ENCODE measurements at regions not wholly inside any gene's neighbourhood (a gene's known extent, or its start where the extent isn't known, plus 50 kb on each side); places are given as distances from the start of the nearest gene placed in this dataset.

GRCh38 chr2:41141146-41141791 is 689.4 kb upstream of the SLC8A1 start:
- TF ChIP-seq CTCF (IDR thresholded peaks at IDR 0.05) (no peak), EZH2phosphoT487 (IDR thresholded peaks at IDR 0.05) (no peak), EZH2 (IDR thresholded peaks at IDR 0.05) (no peak)
- Histone ChIP-seq H2AFZ (replicated peaks) (no peak overlapping the region), H3K36me3 (no peaks in the 10 kb centered on the region), H3K4me2 (no peak overlapping the region), H3K9me3 (ENCODE audit: low read depth) (no peaks in the 10 kb centered on the region), H3K4me1 (no peaks in the 10 kb centered on the region), H3K27me3 (no peaks in the 10 kb centered on the region), H3F3A (ENCODE audit: low read depth) (no peaks in the 10 kb centered on the region), H3K27ac (no peak overlapping the region), H3K79me2 (ENCODE audit: low read depth) (no peaks in the 10 kb centered on the region), H3K4me3 (no peak overlapping the region), H4K20me1 (ENCODE audit: low read depth) (no peaks in the 10 kb centered on the region), H3K9ac (no peak overlapping the region)
- no peak for DNase-seq (ENCODE audit: low spot score)
- H3K36me3 Mint-ChIP-seq, result no peaks in the 10 kb centered on the region
- no peaks in the 10 kb centered on the region for H3K27me3 Mint-ChIP-seq (ENCODE audit: insufficient read depth, low read depth)
- H3K27ac Mint-ChIP-seq, result no peak overlapping the region
- H3K4me3 Mint-ChIP-seq, result no peak overlapping the region
- H3K9me3 Mint-ChIP-seq, result no peaks in the 10 kb centered on the region
- peaks cover 6% of the 10 kb centered on the region for H3K4me1 Mint-ChIP-seq

DNA sequence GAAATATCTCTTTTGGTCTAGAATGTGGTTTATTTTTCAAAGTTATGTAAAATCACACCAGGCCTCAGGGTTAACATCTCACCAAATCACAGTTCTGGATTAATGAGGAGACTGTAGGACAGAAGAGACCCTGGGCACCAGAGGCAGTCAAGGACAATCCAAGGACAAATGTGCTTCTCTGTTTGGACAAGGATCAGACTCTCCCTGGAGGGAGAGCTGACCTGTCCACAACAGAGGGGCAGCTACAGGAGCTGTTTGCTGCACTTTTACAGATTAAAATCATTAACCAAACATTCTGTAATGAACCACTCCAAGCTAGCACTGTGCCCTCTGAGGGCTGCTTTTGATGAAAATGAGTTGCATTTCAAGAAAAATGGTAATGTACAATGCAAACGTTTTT is 690.6 kb upstream of the SLC8A1 start:
- Mint-ChIP-seq H3K9me3 (no peaks in the 10 kb centered on the region), H3K27ac (no peak overlapping the region), H3K4me1 (peaks cover 6% of the 10 kb centered on the region), H3K36me3 (no peaks in the 10 kb centered on the region), H3K27me3 (ENCODE audit: insufficient read depth, low read depth) (no peaks in the 10 kb centered on the region), H3K4me3 (no peak overlapping the region)
- no peaks in the 10 kb centered on the region for H3K4me1 ChIP-seq
- no peak overlapping the region for H3K4me3 ChIP-seq
- no peak overlapping the region for H3K4me2 ChIP-seq
- H3K27ac ChIP-seq, result no peak overlapping the region
- H3K79me2 ChIP-seq (ENCODE audit: low read depth), result no peaks in the 10 kb centered on the region
- no peak for TF ChIP-seq CTCF (IDR thresholded peaks at IDR 0.05)
- TF ChIP-seq EZH2 (IDR thresholded peaks at IDR 0.05), result no peak
- TF ChIP-seq EZH2phosphoT487 (IDR thresholded peaks at IDR 0.05), result no peak
- no peaks in the 10 kb centered on the region for H3F3A ChIP-seq (ENCODE audit: low read depth)
- H2AFZ ChIP-seq (replicated peaks), result no peak overlapping the region
- no peaks in the 10 kb centered on the region for H3K36me3 ChIP-seq
- no peaks in the 10 kb centered on the region for H3K9me3 ChIP-seq (ENCODE audit: low read depth)
- no peak for DNase-seq (ENCODE audit: low spot score)
- H3K27me3 ChIP-seq, result no peaks in the 10 kb centered on the region
- no peaks in the 10 kb centered on the region for H4K20me1 ChIP-seq (ENCODE audit: low read depth)
- H3K9ac ChIP-seq, result no peak overlapping the region

DNA sequence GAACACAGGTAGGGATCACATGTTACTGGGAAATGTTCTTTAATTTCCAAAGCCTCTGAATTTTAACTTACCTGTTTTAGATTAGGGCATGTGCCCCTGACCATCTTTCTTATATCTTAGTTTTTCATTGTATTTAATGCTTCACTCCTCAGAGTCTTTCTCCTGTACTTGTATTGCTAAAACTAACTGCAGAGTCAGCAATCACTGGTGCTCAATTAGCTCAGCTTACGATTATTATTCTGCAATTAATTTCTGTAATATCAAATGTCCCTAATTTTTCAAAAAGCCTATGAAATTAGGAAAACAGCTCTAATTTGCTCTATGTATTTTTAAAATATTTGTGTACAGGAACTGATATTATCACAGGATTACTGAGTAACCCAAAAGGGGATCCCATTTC is 693.2 kb upstream of the SLC8A1 start:
- no peak overlapping the region for H2AFZ ChIP-seq (replicated peaks)
- H3K4me1 ChIP-seq, result no peaks in the 10 kb centered on the region
- no peak overlapping the region for H3K9ac ChIP-seq
- Mint-ChIP-seq H3K27me3 (ENCODE audit: insufficient read depth, low read depth) (no peaks in the 10 kb centered on the region), H3K36me3 (no peaks in the 10 kb centered on the region), H3K4me1 (peaks cover 6% of the 10 kb centered on the region), H3K9me3 (no peaks in the 10 kb centered on the region), H3K27ac (no peak overlapping the region), H3K4me3 (no peak overlapping the region)
- H3K4me2 ChIP-seq, result no peak overlapping the region
- no peaks in the 10 kb centered on the region for H3K36me3 ChIP-seq
- no peaks in the 10 kb centered on the region for H3K27me3 ChIP-seq
- no peaks in the 10 kb centered on the region for H3K79me2 ChIP-seq (ENCODE audit: low read depth)
- no peaks in the 10 kb centered on the region for H4K20me1 ChIP-seq (ENCODE audit: low read depth)
- TF ChIP-seq EZH2phosphoT487 (IDR thresholded peaks at IDR 0.05), result no peak
- no peak for TF ChIP-seq EZH2 (IDR thresholded peaks at IDR 0.05)
- TF ChIP-seq CTCF (IDR thresholded peaks at IDR 0.05), result no peak
- no peaks in the 10 kb centered on the region for H3F3A ChIP-seq (ENCODE audit: low read depth)
- no peaks in the 10 kb centered on the region for H3K9me3 ChIP-seq (ENCODE audit: low read depth)
- no peak overlapping the region for H3K27ac ChIP-seq
- DNase-seq (ENCODE audit: low spot score), result no peak
- H3K4me3 ChIP-seq, result no peak overlapping the region

All from neural progenitor cell (in vitro differentiated cells).